H9 (cell line): ENCODE measurements at regions not wholly inside any gene's neighbourhood (a gene's known extent, or its start where the extent isn't known, plus 50 kb on each side); places are given as distances from the start of the nearest gene placed in this dataset.

Experiments used
- DNase-seq: peaks from one replicate; pipeline ENCODE4 v3.0.0-alpha.2; 2017
- H2AFZ ChIP-seq: one replicate; pipeline ENCODE4 v1.6.1; 2013; ENCODE audit warnings: mild to moderate bottlenecking, low read length, control low read depth, moderate library complexity
- H2AK5ac ChIP-seq: 2 replicates; pipeline ENCODE4 v1.6.1; 2013; ENCODE audit warnings: low read length, control low read depth, mixed read lengths; ENCODE audit not compliant: insufficient read length
- H2BK120ac ChIP-seq: one replicate; pipeline ENCODE4 v1.6.1; 2013; ENCODE audit warnings: low read depth, mild to moderate bottlenecking, low read length, control low read depth, inconsistent platforms; ENCODE audit not compliant: poor library complexity, severe bottlenecking
- H2BK12ac ChIP-seq: 2 replicates; pipeline ENCODE4 v1.6.1; 2013; ENCODE audit warnings: low read length, control low read depth, mixed read lengths, low read depth; ENCODE audit not compliant: insufficient read length
- H2BK15ac ChIP-seq: 2 replicates; pipeline ENCODE4 v1.6.1; 2013; ENCODE audit warnings: low read depth, low read length, control low read depth
- H2BK20ac ChIP-seq: one replicate; pipeline ENCODE4 v1.6.1; 2013; ENCODE audit warnings: low read depth, mild to moderate bottlenecking, low read length, control low read depth, inconsistent platforms; ENCODE audit not compliant: poor library complexity, severe bottlenecking
- H2BK5ac ChIP-seq: 2 replicates; pipeline ENCODE4 v1.6.1; 2013; ENCODE audit warnings: low read length, control low read depth, mixed read lengths; ENCODE audit not compliant: insufficient read length
- H3K14ac ChIP-seq: 2 replicates; pipeline ENCODE4 v1.6.1; 2013; ENCODE audit warnings: low read length, control low read depth; ENCODE audit not compliant: insufficient read depth
- H3K18ac ChIP-seq: 2 replicates; pipeline ENCODE4 v1.6.1; 2013; ENCODE audit warnings: low read depth, mild to moderate bottlenecking, mixed read lengths, low read length, control low read depth; ENCODE audit not compliant: insufficient read length
- H3K23ac ChIP-seq: 2 replicates; pipeline ENCODE4 v1.6.1; 2013; ENCODE audit warnings: low read length, control low read depth, mixed read lengths, low read depth; ENCODE audit not compliant: insufficient read length
- H3K23me2 ChIP-seq: 2 replicates; pipeline ENCODE4 v1.6.1; 2013; ENCODE audit warnings: low read depth, mild to moderate bottlenecking, mixed read lengths, low read length, control low read depth; ENCODE audit not compliant: insufficient read length, poor library complexity, severe bottlenecking
- H3K27ac ChIP-seq: 2 replicates; pipeline ENCODE4 v1.5.1; 2013; ENCODE audit warnings: low read length, control low read depth, mixed read lengths, low read depth; ENCODE audit not compliant: insufficient read length
- H3K27me3 ChIP-seq: 2 replicates; pipeline ENCODE4 v1.6.1; 2013; ENCODE audit warnings: low read length, control low read depth, inconsistent platforms; ENCODE audit not compliant: insufficient read depth
- H3K4ac ChIP-seq: 2 replicates; pipeline ENCODE4 v1.6.1; 2013; ENCODE audit warnings: low read depth, mild to moderate bottlenecking, control low read depth, inconsistent platforms, low read length, moderate library complexity
- H3K4me1 ChIP-seq: 2 replicates; pipeline ENCODE4 v1.6.1; 2013; ENCODE audit warnings: low read length, control low read depth, inconsistent platforms; ENCODE audit not compliant: insufficient read depth
- H3K4me2 ChIP-seq: 2 replicates; pipeline ENCODE4 v1.6.1; 2013; ENCODE audit warnings: low read length, control low read depth, mixed read lengths; ENCODE audit not compliant: insufficient read length, insufficient read depth
- H3K56ac ChIP-seq: 2 replicates; pipeline ENCODE4 v1.6.1; 2013; ENCODE audit warnings: low read depth, mild to moderate bottlenecking, mixed read lengths, low read length, control low read depth; ENCODE audit not compliant: insufficient read length
- H3K79me1 ChIP-seq: 2 replicates; pipeline ENCODE4 v1.6.1; 2013; ENCODE audit warnings: low read depth, mild to moderate bottlenecking, moderate library complexity, low read length, control low read depth, inconsistent platforms; ENCODE audit not compliant: insufficient read depth, poor library complexity, severe bottlenecking
- H3K79me2 ChIP-seq: 2 replicates; pipeline ENCODE4 v1.6.1; 2013; ENCODE audit warnings: low read length, control low read depth, inconsistent platforms; ENCODE audit not compliant: insufficient read depth
- H3K9ac ChIP-seq: 2 replicates; pipeline ENCODE4 v1.6.1; 2013; ENCODE audit warnings: low read length, control low read depth, mixed read lengths; ENCODE audit not compliant: insufficient read length; ENCODE audit errors: extremely low read depth
- H3K9me3 ChIP-seq: one replicate; pipeline ENCODE4 v1.6.1; 2013; ENCODE audit warnings: low read depth, low read length, inconsistent platforms; ENCODE audit not compliant: control insufficient read depth
- H3T11ph ChIP-seq: one replicate; pipeline ENCODE4 v1.6.1; 2013; ENCODE audit warnings: mild to moderate bottlenecking, low read length, control low read depth, inconsistent platforms
- H4K20me1 ChIP-seq: one replicate; pipeline ENCODE4 v1.6.1; 2013; ENCODE audit not compliant: control insufficient read depth, insufficient read length, insufficient read depth
- H4K5ac ChIP-seq: 2 replicates; pipeline ENCODE4 v1.6.1; 2013; ENCODE audit warnings: low read depth, mild to moderate bottlenecking, mixed read lengths, low read length, control low read depth; ENCODE audit not compliant: insufficient read length
- H4K8ac ChIP-seq: replicated peaks from 2 replicates; pipeline ENCODE4 v1.6.1; 2013; ENCODE audit warnings: low read length, control low read depth, mixed read lengths, low read depth; ENCODE audit not compliant: insufficient read length
- H4K91ac ChIP-seq: 2 replicates; pipeline ENCODE4 v1.6.1; 2013; ENCODE audit warnings: low read depth, mild to moderate bottlenecking, moderate library complexity, mixed read lengths, low read length, control low read depth; ENCODE audit not compliant: insufficient read length
- H3K27ac Mint-ChIP-seq, 3 experiments: 2 replicates in 2 of 3; 3 replicates in 1 of 3; pipeline ENCODE4 v1.8.0; 2020 to 2021; ENCODE audit warnings: mixed read lengths in 3 of 3, mild to moderate bottlenecking in 1 of 3, moderate library complexity in 1 of 3
- H3K27me3 Mint-ChIP-seq: 2 replicates; pipeline ENCODE4 v1.8.0; 2021; ENCODE audit warnings: low read depth, mild to moderate bottlenecking, moderate library complexity, mixed read lengths
- H3K36me3 Mint-ChIP-seq, 3 experiments: 2 replicates in 2 of 3; 3 replicates in 1 of 3; pipeline ENCODE4 v1.8.0; 2020 to 2021; ENCODE audit warnings: low read depth in 3 of 3, mixed read lengths in 3 of 3; ENCODE audit not compliant: insufficient read depth in 1 of 3
- H3K4me1 Mint-ChIP-seq, 2 experiments: 2 replicates each; pipeline ENCODE4 v1.8.0; 2020; ENCODE audit warnings: mixed read lengths in 2 of 2
- H3K4me3 Mint-ChIP-seq, 2 experiments: 2 replicates in 1 of 2; 3 replicates in 1 of 2; pipeline ENCODE4 v1.8.0; 2020 to 2021; ENCODE audit warnings: mild to moderate bottlenecking in 2 of 2, mixed read lengths in 2 of 2, moderate library complexity in 1 of 2
- H3K9me3 Mint-ChIP-seq, 2 experiments: 2 replicates in 1 of 2; 3 replicates in 1 of 2; pipeline ENCODE4 v1.8.0; 2020; ENCODE audit warnings: mild to moderate bottlenecking in 2 of 2, mixed read lengths in 2 of 2, moderate library complexity in 1 of 2
- CTCF ChIP-seq: fragments of 200-600 bp; sonication (generic); conservative IDR thresholded peaks from 3 replicates; pipeline ENCODE4 v1.8.0; 2021; ENCODE audit warnings: antibody characterized with exemption, mild to moderate bottlenecking
- WGBS: extraction: QIAGEN DNeasy Blood & Tissue Kit; methylation state at CpG from one replicate; pipeline ENCODE4 v1.1.7; 2013; ENCODE audit warnings: missing lambda C conversion rate, low lambda C conversion rate, mixed read lengths; ENCODE audit not compliant: insufficient read length; ENCODE audit errors: extremely low coverage; 5-methylcytosine and 5-hydroxymethylcytosine counted together

- Histone ChIP-seq H3K56ac (no peak overlapping the region), H3K79me2 (no peaks in the 10 kb centered on the region), H3K4me1 (no peaks in the 10 kb centered on the region), H4K20me1 (no peaks in the 10 kb centered on the region), H4K5ac (no peak overlapping the region), H3K9ac (no peak overlapping the region), H2AFZ (no peak overlapping the region), H3K4ac (no peak overlapping the region), H2BK15ac (no peak overlapping the region), H3K4me2 (no peak overlapping the region), H3K23me2 (no peaks in the 10 kb centered on the region), H2BK20ac (no peak overlapping the region), H4K91ac (no peak overlapping the region), H2AK5ac (no peak overlapping the region), H3K27me3 (no peaks in the 10 kb centered on the region), H2BK12ac (no peak overlapping the region), H3T11ph (no peak overlapping the region), H3K23ac (no peak overlapping the region), H4K8ac (no peak overlapping the region), H3K18ac (no peak overlapping the region), H3K27ac (no peak overlapping the region), H3K9me3 (no peaks in the 10 kb centered on the region), H2BK120ac (no peak overlapping the region), H3K79me1 (no peaks in the 10 kb centered on the region), H3K14ac (no peak overlapping the region), H2BK5ac (no peak overlapping the region)
- Mint-ChIP-seq H3K27ac (no peak overlapping the region), H3K9me3 (no peaks in the 10 kb centered on the region), H3K4me3 (no peak overlapping the region), H3K27me3 (no peaks in the 10 kb centered on the region), H3K4me1 (peaks cover 3 to 8% of the 10 kb centered on the region in 2 experiments; a peak in 3 of 4 replicates), H3K36me3 (no peaks in the 10 kb centered on the region)
- no peak for TF ChIP-seq CTCF
- no CpG with 5 or more reads among the region's 5 CpGs for WGBS
- DNase-seq = no peak
Measured at GRCh38 chr21:38177919-38178652, 78.7 kb upstream of the KCNJ15 start.
